ENCODE measurements at regions not wholly inside any gene's neighbourhood (a gene's known extent, or its start where the extent isn't known, plus 50 kb on each side); places are given as distances from the start of the nearest gene placed in this dataset.
"Not testable (repeated sequence)": the region's sequence is repeated elsewhere in the genome, so short reads cannot be mapped to it uniquely, and the experiment has no call there.

DNA sequence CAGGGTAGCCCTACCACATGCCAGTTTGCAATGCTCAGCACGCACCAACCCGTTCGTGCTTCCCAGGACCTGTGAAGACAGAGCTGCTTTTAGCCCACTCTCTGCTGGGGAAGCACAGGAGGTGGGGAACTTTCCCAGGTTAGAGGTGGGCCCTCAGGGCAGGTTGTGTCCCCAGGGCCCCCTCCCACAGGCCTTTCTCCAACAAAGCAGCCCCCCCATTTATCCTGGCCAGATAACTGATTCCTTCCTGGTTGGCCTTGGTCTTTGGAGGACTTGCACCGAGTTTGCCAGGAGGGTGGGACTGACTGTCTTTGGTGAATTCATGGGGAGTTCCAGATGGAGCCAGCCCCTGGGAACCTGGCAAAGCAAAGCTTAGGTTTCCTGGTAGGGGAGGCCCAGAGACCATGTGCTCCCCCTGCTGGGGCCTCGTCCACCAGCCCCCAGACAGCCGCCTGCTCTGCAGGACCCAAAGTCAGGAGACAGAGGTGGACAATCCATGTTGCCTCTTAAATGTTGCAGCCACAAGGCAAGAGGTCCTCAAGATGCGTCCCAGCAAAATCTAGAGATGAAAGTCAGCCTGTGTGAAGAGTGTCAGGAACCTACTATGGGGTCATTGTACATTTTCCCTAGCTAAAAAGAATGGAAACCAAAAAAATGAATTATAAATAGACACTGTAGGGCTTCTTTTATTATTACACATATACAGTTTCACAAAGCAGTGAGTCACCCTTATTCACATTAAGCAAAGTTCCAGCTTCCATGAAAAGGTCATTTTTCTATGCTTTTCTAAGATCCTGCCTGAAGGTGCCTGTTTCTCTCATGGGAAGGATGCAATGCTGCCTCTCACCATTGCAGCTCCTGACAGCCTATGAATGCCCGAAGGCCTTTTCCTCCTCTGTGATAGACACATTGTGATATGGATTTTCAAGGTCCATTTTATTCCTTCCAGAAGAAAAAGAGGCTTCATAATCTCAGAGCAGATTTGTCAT lies 497.8 kb downstream of the PREX1 start:
- DNase-seq (ENCODE audit: low read depth) = no peak

DNA sequence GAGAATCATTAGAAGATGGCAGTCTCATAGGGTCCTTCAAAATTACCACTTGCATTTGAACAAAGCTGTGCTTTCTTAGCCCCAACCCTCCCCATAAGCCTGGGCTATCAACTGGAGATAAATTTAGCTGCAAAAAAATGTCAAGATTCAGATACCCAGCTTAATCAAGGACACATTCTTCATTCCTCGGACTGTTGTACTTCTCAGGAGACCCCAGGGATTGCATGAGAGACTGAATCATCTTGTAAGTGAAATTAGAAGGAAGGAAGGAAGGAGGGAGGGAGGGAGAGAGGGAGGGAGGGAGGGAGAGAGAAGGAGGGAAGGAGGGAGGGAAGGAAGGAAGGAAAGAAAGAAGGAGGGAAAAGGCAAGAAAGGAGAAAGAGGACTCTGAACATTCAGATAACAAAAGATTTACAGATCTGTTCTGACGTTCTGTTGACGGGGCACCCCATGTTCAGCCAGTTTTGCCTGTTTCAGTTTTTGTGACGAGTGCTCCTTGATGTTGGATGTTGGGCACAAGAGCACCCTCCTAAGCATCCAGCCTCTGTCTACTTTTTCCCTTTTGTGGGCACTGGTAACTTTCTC lies 498.7 kb downstream of the PREX1 start:
- DNase-seq (ENCODE audit: low read depth) = no peak

DNA sequence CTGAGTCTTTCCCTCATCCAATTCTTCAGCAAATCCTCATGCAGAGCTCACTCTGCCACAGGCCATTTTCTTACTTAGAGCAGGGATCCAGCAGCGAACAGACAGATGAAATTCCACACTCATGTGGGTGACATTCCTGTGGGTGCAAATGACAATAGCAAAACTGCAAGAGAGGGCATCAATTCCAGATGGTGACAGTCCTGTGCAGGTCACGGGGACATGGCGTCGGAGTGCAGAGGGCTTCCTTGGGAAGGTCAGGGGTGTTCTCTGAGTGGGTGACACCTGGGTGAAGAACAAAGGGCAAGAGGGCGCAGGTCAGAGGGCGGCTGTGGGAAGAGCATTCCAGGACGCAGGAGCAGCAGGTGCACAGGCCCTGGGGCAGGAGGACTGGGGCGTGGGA lies 500.0 kb downstream of the PREX1 start:
- not testable (repeated sequence) for DNase-seq (ENCODE audit: low read depth)

DNA sequence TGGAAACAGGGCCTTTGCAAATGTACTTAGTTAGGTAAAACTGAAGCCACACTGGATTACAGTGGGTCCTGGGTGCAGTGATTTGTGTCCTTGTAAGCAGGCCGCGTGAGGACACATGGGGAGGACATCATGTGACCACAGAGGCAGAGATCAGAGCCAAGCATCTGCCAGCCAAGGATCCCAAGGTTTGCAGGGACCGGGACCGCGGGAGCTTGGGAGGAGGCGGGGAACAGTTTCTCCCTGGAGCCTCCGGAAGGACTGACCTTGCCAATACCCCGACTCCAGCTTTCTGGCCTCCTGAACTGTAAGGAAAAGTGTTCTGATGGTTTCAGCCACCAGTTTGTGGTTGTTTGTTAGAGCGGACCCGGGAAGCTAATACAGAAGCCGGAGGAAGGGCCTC lies 500.9 kb downstream of the PREX1 start:
- DNase-seq (ENCODE audit: low read depth) = no peak

DNA sequence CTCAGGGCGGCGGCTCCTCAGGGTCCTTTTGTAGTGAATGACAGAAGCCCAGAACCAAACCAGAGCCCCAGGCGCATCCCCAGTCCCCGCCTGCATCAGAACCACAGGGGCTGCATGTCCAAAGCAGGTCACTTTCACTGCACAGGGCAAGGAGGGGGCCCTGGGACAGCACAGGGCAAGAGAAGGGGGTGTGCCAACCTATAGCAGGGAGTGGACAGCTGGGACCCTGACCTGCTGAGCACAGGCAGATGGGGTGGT lies 501.4 kb downstream of the PREX1 start:
- no peak for DNase-seq (ENCODE audit: low read depth)

DNA sequence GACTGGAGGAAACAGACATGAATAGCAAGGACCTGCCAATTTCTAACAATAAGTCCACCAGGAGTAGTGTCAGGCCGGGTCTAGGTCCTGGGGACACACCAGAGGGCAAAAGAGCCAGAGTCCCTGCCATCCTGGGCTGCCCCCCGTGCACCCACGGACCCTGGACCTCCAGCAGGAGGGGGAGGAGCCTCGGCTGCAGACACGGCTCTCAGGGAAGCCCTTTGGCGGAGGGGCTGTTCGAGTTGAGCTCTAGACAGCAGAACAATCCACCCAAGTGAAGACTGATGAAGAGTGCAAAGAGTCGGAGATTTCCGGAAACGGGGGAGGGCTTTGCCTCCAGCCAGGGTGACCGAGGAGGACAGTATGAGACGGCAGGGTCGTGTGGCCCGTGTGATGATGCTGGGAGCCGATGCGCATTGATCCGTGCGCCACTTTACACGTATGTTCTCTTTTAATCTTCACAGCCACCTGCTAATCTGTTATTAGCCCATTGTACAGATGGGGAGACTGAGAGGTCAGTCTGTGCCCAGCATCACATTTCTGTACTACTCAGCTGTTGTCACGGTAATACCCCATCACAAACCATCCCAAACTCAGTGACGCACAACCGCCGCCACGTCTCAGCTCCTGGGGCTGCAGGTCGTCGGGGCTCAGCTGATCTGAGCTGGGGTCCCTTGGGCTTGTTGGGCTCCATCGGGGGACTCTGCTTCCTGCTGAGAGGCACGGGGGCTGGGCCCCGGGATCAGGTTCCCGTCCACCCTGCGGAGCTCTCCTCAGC lies 502.0 kb downstream of the PREX1 start:
- DNase-seq (ENCODE audit: low read depth) = no peak

DNA sequence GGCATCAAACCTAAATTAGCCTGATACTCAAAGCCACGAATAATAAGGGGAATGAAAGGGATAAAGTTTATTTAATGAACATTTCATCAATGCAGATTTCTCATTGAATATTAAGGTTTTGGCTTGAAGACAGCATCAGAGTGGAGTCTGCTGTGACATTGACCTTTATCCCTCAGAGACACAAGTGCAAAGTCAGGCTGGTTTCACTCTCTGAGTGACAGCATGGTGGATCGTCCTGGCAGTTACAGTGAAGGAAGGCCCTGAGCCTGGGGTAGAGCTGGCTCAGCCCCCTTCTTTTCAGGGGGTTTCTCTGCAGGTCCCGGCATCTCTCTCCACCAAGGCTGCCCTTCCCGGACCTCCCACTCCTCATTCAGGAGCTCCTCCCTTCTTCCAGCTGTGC lies 503.1 kb downstream of the PREX1 start:
- no peak for DNase-seq (ENCODE audit: low read depth)

DNA sequence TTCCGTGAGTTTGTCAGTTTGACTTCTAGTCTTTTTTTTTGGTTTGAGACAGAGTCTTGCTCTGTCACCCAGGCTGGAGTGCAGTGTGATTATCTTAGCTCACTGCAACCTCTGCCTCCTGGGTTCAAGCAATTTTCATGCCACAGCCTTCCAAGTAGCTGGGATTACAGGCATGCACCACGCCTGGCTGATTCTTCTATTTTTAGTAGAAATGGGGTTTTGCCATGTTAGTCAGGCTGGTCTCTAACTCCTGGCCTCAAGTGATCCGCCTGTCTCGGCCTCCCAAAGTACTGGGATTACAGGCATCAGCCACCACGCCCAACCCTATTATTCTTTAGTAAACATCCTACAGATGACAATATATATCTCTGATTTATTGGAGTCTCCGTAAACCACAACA lies 506.5 kb downstream of the PREX1 start:
- no peak for DNase-seq (ENCODE audit: low read depth)

DNA sequence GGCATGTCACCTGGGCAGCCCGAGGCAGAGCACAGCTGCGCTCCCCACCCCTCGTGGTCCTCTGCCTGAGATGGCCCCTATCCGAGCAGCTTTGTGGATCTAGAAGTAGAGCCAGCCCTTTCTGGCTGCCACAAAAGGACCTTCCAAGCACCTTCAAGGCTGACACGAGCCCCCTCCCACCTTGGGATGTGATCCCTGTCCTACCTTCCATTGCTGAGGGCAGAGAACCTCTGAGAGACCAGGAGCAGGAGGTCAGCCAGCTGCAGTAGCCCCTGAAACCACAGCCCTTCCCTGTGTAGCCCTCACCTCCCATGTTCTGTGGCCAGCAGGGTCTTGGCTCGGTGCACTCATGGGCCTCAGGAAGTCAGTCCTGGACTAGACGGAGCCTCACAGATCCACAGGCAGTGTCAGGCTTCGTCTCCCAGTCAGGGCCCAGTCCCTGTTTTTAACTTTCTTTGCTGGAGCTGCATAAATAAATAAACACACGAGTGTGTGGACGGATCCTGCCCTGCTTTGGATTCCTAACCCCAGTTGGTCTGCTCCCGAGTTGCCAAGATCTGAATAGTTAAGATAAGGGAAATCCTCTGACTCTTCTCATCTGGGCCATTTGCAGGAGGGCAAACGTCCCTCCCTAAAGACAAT lies 507.7 kb downstream of the PREX1 start:
- no peak for DNase-seq (ENCODE audit: low read depth)

DNA sequence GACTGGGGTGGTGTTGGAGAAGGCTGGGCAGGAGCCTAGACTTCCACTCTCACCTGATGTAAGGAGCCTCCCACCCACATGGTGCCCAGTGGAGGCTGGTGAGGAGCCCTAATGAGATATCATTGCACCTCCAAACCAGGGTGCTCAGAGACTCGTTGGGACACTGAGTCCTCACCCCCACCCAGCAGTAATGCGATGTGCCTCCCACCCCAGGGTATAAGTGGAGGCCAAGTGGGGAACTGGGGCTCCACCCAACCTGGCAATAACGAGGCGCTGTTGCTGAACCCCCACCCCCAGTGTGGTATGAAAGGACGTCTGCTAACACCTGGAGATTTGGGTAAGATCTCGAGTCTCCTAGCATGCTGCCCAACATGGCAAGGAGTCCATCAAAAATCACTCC lies 510.2 kb downstream of the PREX1 start:
- DNase-seq (ENCODE audit: low read depth) = no peak

DNA sequence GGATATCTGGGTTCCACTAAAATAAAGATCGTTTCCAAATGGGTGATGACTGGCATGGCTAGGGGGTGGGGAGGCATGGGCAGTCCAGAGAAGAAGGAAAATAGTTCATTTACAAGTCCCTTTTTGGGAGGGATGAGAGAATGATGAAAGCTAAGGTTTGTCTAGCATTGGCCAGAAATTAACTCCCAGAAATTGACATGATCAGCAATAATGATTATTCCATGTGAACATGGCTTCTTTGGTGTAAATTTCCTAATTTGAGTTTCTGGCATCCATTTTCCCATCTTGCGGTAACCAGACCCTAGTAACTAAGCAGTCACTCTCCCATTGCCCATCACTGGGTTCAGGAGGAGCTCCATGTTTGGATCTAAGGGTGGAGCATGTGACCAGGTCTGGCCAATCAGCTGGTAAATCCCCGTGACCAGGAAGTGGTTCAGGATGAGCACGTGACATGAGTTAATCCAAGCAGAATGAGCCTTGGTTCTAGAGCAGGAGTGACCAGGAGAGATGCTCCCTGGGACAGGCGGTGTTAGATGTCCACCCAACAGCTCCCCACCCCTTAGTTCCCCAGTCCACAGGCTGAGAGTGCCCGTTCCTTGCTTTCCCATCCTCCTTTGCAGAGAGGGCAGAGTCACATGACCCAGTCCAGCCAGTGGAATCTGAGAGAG lies 512.7 kb downstream of the PREX1 start:
- DNase-seq (ENCODE audit: low read depth) = no peak

DNA sequence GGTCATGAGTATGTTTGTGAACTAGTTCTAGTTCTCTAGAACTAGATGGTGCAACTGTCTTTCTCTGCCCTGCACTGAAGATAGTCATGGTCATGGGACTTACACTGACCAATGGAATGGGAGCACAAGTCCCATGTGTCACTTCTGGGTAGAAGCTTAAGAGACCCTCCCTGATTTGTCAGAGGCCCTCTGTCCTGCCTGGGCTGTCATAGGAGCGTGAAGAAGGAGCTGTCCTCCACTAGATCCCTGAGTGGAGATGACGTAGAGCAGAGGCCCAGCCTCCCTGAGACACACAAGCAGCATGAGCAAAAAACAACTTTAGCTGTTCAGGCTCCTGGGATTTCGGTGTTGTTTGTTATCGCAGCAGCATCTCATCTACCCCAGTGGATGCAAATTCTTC lies 514.5 kb downstream of the PREX1 start:
- DNase-seq (ENCODE audit: low read depth) = no peak

DNA sequence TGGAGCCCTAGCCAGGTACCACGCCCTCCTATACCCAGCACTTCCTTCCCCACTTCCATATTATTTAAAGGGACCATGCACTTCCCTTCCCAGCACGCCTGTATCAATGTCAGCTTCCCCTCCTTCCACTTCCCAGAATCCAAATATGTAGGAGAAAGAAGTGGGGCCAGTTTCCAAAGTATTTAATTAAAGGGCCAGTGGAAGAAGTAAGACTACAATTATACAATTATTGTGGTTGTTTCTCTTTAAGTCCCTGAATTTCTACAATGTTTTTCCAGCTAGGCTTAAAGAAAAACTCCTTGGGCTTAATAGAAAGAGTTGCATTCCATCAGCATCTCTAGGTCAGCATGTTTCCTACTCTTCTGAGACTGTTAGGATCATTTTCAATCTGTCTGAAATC lies 515.8 kb downstream of the PREX1 start:
- no peak for DNase-seq (ENCODE audit: low read depth)

DNA sequence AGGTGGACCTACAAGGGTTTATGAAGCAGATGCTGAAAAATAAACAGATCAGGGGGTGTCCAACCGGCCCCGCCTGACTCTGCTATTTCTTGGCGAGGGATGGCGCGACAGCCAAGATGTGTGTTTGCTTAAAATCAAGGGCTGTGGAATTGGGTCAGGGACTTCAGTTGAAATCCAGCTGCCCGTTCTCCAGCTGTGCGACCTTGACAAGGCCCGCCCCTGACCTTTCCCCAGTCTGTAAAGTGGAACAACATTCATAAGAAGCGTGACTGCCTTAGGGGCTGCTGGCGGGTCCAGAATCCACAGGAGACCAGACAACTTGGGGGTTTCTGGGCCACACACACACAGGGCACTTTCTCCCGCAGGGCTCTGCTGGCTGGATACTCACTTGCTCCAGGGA lies 517.5 kb downstream of the PREX1 start:
- no peak for DNase-seq (ENCODE audit: low read depth)

DNA sequence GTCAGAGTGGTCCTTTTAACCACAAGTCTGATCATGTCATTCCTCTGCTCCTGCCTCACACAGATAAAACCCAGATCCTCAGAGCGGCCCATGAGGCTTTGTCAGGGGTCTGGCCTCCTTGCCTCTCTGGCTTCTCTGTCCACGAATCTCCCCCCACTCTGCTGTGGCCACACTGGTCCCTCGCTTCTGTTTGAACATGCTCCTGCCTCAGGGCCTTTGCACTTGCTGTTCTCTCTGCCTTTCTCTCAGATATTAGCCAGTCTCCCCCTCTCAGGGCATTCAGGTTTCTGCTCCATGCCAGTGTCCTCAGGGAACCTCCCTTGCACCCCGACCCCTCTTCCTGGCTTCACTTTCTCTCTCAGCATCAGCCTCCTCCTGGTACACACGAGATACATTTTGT lies 518.5 kb downstream of the PREX1 start:
- no peak for DNase-seq (ENCODE audit: low read depth)

DNA sequence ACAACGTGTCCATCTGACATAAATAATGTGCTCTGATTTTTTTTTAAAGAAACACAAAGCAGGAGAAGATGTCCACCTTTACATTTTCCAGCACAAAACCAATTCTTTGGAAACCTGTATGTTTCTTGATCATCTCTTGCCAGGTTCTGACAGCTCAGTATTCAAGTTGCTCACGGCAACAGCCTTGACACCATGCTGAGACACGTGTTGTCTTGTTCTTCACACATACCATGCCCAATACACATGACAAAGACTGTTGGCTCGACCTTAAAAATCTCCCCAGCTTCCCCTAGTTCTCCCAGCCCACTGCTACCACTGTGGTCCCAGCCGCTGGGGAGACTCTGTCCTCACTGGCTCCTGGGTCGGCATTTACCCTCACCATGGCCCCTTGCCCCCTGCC lies 518.9 kb downstream of the PREX1 start:
- no peak for DNase-seq (ENCODE audit: low read depth)

DNA sequence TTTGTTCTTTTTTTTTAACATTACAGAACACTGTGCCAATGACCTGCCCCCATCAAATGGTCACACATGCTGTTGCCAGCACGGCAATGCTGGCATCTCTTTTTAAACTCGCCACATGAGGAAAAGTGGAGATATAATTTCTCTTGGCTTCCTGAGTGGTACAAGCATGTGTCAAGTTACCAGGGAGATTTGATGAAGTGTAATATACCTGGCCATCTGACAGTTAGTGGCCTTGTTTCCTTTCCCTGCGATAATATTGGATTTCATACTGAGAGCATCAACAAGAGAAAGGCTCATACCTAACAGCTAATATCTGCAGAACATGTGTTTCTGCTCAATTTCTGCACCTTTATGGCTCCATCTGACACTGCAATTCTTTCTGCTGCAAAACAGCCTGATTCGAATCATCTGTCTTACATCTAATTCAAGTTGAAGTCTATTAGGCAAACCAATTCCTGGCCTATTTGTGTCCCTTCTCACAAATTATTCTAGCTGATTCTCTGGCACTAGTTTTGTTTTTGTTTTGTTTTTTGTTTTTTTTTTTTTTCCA lies 519.5 kb downstream of the PREX1 start:
- no peak for DNase-seq (ENCODE audit: low read depth)

DNA sequence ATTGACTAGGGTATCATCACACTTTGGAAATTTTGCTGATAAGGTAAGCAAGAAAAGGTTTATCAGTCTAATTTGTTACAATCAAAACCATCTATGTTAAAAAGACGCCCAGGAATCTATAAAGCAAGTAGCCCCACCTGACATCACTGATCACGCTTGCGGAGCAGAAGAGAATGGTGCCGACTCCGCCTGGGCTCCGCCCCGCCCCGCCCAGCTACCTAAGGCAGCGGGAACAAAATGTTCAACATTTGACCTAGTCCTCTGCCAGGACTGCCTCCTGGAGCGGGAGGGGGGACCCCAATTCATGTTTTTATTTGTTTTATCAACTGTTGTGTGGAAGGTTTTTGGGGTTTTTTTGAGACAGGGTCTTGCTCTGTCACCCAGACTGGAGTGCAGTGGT lies 520.5 kb downstream of the PREX1 start:
- DNase-seq (ENCODE audit: low read depth) = no peak

DNA sequence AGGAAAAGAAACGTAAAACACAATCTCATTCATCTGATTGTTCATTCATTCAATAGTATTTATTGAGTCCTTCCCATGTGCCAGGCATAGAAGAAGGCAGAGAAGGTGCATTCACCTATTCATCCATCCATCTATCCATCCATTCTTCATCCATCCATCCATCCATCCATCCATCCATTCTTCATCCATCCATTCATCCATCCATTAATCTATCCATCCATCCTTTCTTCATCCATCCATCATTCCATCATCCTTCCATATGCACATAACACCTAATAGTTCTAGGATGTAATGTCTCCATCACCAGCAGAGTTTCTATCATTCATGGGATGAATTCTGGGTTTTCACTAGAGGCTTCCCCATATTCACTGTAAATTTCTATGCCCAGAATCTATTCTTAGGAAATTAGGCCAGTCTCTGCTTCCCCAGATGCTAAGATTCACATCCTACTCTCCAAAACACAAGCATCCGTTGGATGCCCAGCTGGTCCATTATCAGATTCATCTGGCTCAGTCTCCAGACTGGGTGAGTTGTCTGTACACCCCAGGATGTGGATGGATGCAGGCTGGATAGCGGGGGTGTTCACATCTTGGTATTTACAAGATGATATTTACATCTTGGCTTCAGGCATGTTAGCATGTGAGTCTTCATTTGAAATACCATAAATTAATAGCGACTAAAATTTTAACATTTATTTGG lies 517.7 kb upstream of the SULF2 start:
- DNase-seq (ENCODE audit: low read depth) = no peak

DNA sequence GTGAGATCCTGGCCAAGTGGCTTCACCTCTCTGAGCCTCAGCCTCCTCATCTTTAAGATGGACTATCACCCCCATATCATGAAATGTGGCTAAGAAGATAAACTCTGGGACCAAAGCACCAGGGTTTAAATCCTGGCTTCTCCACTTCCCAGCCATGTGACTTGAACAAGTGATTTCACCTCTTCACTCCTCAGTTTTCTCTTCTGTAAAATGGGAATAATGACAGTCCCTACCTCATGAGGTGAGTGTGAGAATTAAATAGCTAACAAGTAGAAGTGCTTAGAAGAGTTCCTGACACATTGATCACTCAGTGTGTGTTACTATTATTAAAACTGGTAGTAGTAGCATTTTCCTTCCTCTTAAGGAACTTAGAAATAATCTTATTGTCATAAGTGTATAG lies 516.9 kb upstream of the SULF2 start:
- DNase-seq (ENCODE audit: low read depth) = no peak

DNA sequence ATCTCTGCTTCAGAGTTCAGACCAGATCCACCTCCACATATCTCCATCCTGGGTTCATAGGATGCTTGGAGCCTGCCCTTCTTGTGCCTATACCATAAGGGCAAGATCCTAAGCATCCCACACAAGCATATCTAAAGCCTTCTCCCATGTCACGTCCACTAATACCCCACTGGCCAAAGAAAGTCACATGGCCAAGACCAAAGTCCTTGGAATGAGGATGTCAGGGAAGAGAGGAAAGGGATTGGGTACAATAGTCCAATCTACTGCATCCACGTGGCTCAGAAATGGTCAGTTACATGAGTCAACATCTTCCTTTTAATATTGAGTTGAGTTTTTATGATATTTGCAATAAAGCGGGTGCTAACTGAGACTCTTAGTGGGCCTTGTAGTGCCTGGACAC lies 515.9 kb upstream of the SULF2 start:
- no peak for DNase-seq (ENCODE audit: low read depth)
